Dedifferentiated amniotic fluid mesenchymal stem cell (primary cell): ENCODE measurements at regions not wholly inside any gene's neighbourhood (a gene's known extent, or its start where the extent isn't known, plus 50 kb on each side); places are given as distances from the start of the nearest gene placed in this dataset.

Source experiments
- DNase-seq: peaks from one replicate; pipeline ENCODE4 v3.0.0-alpha.2; 2016; ENCODE audit errors: extremely low spot score

GRCh38 chr10:89887406-89887805, 186.0 kb downstream of the KIF20B start:
- DNase-seq, result no peak

GRCh38 chr10:89887830-89888229, 186.4 kb downstream of the KIF20B start:
- no peak for DNase-seq

- DNase-seq, result no peak
Measured at GRCh38 chr10:89888321-89889070, 187.1 kb downstream of the KIF20B start.

GRCh38 chr10:89889606-89890005, 188.2 kb downstream of the KIF20B start:
- DNase-seq, result no peak

- no peak for DNase-seq
Measured at GRCh38 chr10:89891006-89891535, 189.7 kb downstream of the KIF20B start.

GRCh38 chr10:89894051-89894450, 192.7 kb downstream of the KIF20B start:
- no peak for DNase-seq

GRCh38 chr10:89900554-89900953, 199.2 kb downstream of the KIF20B start:
- no peak for DNase-seq

GRCh38 chr10:89901895-89902294, 200.5 kb downstream of the KIF20B start:
- DNase-seq, result no peak

GRCh38 chr10:89904755-89905154, 203.4 kb downstream of the KIF20B start:
- no peak for DNase-seq

GRCh38 chr10:89909752-89910151, 208.4 kb downstream of the KIF20B start:
- DNase-seq, result no peak

- no peak for DNase-seq
Measured at GRCh38 chr10:89915021-89915420, 213.6 kb downstream of the KIF20B start.

GRCh38 chr10:89915968-89916367, 214.6 kb downstream of the KIF20B start:
- no peak for DNase-seq

- DNase-seq, result no peak
Measured at GRCh38 chr10:89916468-89917215, 215.3 kb downstream of the KIF20B start.

GRCh38 chr10:89921403-89921802, 220.0 kb downstream of the KIF20B start:
- no peak for DNase-seq

GRCh38 chr10:89923661-89924060, 222.3 kb downstream of the KIF20B start:
- DNase-seq, result no peak

GRCh38 chr10:89924261-89924660, 222.9 kb downstream of the KIF20B start:
- no peak for DNase-seq

- DNase-seq, result no peak
Measured at GRCh38 chr10:89926736-89927135, 225.3 kb downstream of the KIF20B start.

- no peak for DNase-seq
Measured at GRCh38 chr10:89929282-89930026, 228.1 kb downstream of the KIF20B start.

- DNase-seq, result no peak
Measured at GRCh38 chr10:89937494-89937893, 236.1 kb downstream of the KIF20B start.

- no peak for DNase-seq
Measured at GRCh38 chr10:89940076-89940475, 238.7 kb downstream of the KIF20B start.

- no peak for DNase-seq
Measured at GRCh38 chr10:89942217-89942616, 240.8 kb downstream of the KIF20B start.

GRCh38 chr10:89944138-89944537, 242.7 kb downstream of the KIF20B start:
- DNase-seq, result no peak
